Thoracic aorta (tissue), 2 donors: ENCODE measurements at regions not wholly inside any gene's neighbourhood (a gene's known extent, or its start where the extent isn't known, plus 50 kb on each side); places are given as distances from the start of the nearest gene placed in this dataset.

Experiments used
- ATAC-seq: fragments of 150-250 bp; one replicate; pipeline ENCODE4 v1.8.0; 2017; ENCODE audit warnings: low read depth; ENCODE audit not compliant: insufficient number of reproducible peaks, low FRiP score
- DNase-seq: peaks from one replicate; pipeline ENCODE4 v3.0.0-alpha.2; 2020; ENCODE audit warnings: low spot score
- H3K27ac ChIP-seq, 2 donors: fragments of 200-600 bp; sonication (generic); 1 replicate in 1 of 2; 2 replicates in 1 of 2; pipeline ENCODE4 v1.5.1; 2016; ENCODE audit warnings: mild to moderate bottlenecking in 2 of 2, moderate library complexity in 2 of 2
- H3K27me3 ChIP-seq: fragments of 200-600 bp; sonication (generic); replicated peaks from 2 replicates; pipeline ENCODE4 v1.6.0; 2016; ENCODE audit warnings: mild to moderate bottlenecking; ENCODE audit not compliant: insufficient read depth
- H3K36me3 ChIP-seq: fragments of 200-600 bp; sonication (generic); one replicate; pipeline ENCODE4 v1.5.1; 2016
- H3K4me1 ChIP-seq, 2 donors: fragments of 200-600 bp; sonication (generic); 1 replicate in 1 of 2; 2 replicates in 1 of 2; pipeline versions ENCODE4 v1.5.1 to v1.6.0; 2016; ENCODE audit warnings: low read depth in 2 of 2, mild to moderate bottlenecking in 1 of 2; ENCODE audit not compliant: control insufficient read depth in 1 of 2
- H3K4me3 ChIP-seq: fragments of 200-600 bp; sonication (generic); 2 replicates; pipeline ENCODE4 v1.5.1; 2016; ENCODE audit warnings: mild to moderate bottlenecking
- H3K9me3 ChIP-seq: fragments of 200-600 bp; sonication (generic); 2 replicates; pipeline ENCODE4 v1.5.1; 2016
- CTCF ChIP-seq: fragments of 200-600 bp; sonication (generic); IDR thresholded peaks from one replicate; pipeline ENCODE4 v1.5.1; 2019; ENCODE audit warnings: antibody characterized with exemption

GRCh38 chr4:180696460-180697092 is 1546.6 kb upstream of the TENM3 start:
- DNase-seq: no peak
- no peak for ATAC-seq
- H3K36me3 ChIP-seq: no peaks in the 10 kb centered on the region
- H3K4me3 ChIP-seq: no peak overlapping the region
- no peaks in the 10 kb centered on the region for H3K27me3 ChIP-seq
- H3K27ac ChIP-seq: no peak overlapping the region
- no peaks in the 10 kb centered on the region for H3K4me1 ChIP-seq
- H3K9me3 ChIP-seq: no peaks in the 10 kb centered on the region
- TF ChIP-seq CTCF: no peak

- H3K4me1 ChIP-seq: no peaks in the 10 kb centered on the region
- no peaks in the 10 kb centered on the region for H3K27me3 ChIP-seq
- no peaks in the 10 kb centered on the region for H3K9me3 ChIP-seq
- no peak for TF ChIP-seq CTCF
- DNase-seq (no peak), ATAC-seq (no peak)
- H3K36me3 ChIP-seq: no peaks in the 10 kb centered on the region
- H3K4me3 ChIP-seq: no peak overlapping the region
- no peak overlapping the region for H3K27ac ChIP-seq
These were observed 1544.5 kb upstream of the TENM3 start for GRCh38 chr4:180698550-180699195.

- Histone ChIP-seq H3K9me3 (no peaks in the 10 kb centered on the region), H3K27ac (no peak overlapping the region), H3K4me3 (no peak overlapping the region), H3K36me3 (no peaks in the 10 kb centered on the region), H3K4me1 (no peaks in the 10 kb centered on the region), H3K27me3 (no peaks in the 10 kb centered on the region)
- ATAC-seq (no peak), DNase-seq (no peak)
- no peak for TF ChIP-seq CTCF
These were observed 1536.4 kb upstream of the TENM3 start for GRCh38 chr4:180706766-180707165.

GRCh38 chr4:180710628-180711337 is 1532.4 kb upstream of the TENM3 start:
- no peak for TF ChIP-seq CTCF
- Histone ChIP-seq H3K4me3 (no peak overlapping the region), H3K9me3 (no peaks in the 10 kb centered on the region), H3K27me3 (no peaks in the 10 kb centered on the region), H3K4me1 (no peaks in the 10 kb centered on the region), H3K36me3 (no peaks in the 10 kb centered on the region), H3K27ac (no peak overlapping the region)
- DNase-seq: no peak
- ATAC-seq: no peak

- Histone ChIP-seq H3K36me3 (no peaks in the 10 kb centered on the region), H3K9me3 (no peaks in the 10 kb centered on the region), H3K27ac (no peak overlapping the region), H3K4me3 (no peak overlapping the region), H3K4me1 (no peaks in the 10 kb centered on the region), H3K27me3 (no peaks in the 10 kb centered on the region)
- ATAC-seq (no peak), DNase-seq (no peak)
- no peak for TF ChIP-seq CTCF
These were observed 1525.7 kb upstream of the TENM3 start for GRCh38 chr4:180717451-180718033.
